PFSK-1 (cell line): ENCODE measurements at regions not wholly inside any gene's neighbourhood (a gene's known extent, or its start where the extent isn't known, plus 50 kb on each side); places are given as distances from the start of the nearest gene placed in this dataset.

Source experiments
- FOXP2 ChIP-seq: optimal IDR thresholded peaks from 2 replicates; pipeline ENCODE3; 2011; ENCODE audit warnings: borderline replicate concordance, control low read depth, inconsistent platforms; ENCODE audit not compliant: insufficient read depth; ENCODE audit errors: extremely low read length, extremely low read depth
- POLR2AphosphoS5 ChIP-seq: IDR thresholded peaks from 2 replicates; pipeline ENCODE4 v1.6.1; 2012; ENCODE audit warnings: low read depth, mild to moderate bottlenecking, control low read depth, low read length, moderate library complexity
- SIN3A ChIP-seq: IDR thresholded peaks from 2 replicates; pipeline ENCODE4 v1.6.1; 2012; ENCODE audit warnings: mild to moderate bottlenecking, low read length, moderate library complexity, borderline replicate concordance; ENCODE audit not compliant: insufficient read depth
- TAF1 ChIP-seq: IDR thresholded peaks from 2 replicates; pipeline ENCODE4 v1.6.1; 2012; ENCODE audit warnings: low read length, control low read depth, borderline replicate concordance; ENCODE audit not compliant: insufficient read depth
- TF ChIP-seq, protein P1 (sequence below), 2 experiments: IDR thresholded peaks; 2 replicates each; pipeline versions ENCODE4 v1.6.1 to v1.8.0; 2011 to 2012; ENCODE audit warnings: low read depth in 2 of 2, low read length in 2 of 2, control low read depth in 1 of 2, inconsistent platforms in 1 of 2, mild to moderate bottlenecking in 1 of 2, moderate library complexity in 1 of 2; ENCODE audit not compliant: insufficient read depth in 1 of 2

DNA sequence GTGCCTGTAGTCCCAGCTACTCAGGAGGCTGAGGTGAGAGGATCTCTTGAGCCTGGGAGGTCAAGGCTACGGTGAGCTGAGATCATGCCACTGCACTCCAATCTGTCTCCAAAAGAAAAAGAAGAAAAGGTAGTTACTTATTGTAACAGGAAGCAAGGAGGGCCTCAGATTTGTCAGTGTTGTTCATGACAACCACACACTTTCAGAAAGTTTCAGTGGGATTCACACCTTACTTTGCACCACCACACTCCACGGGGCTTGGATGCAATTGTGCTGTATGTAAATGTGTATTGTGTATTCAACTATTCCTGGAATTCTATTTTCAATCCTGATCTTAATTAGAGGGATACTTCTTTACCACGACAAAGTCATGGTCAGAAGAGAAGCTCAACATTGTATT, 142.6 kb downstream of the ELOVL4 start:
- TF ChIP-seq SIN3A (no peak), POLR2AphosphoS5 (no peak), TAF1 (no peak), FOXP2 (no peak)
- TF ChIP-seq, protein P1, sequence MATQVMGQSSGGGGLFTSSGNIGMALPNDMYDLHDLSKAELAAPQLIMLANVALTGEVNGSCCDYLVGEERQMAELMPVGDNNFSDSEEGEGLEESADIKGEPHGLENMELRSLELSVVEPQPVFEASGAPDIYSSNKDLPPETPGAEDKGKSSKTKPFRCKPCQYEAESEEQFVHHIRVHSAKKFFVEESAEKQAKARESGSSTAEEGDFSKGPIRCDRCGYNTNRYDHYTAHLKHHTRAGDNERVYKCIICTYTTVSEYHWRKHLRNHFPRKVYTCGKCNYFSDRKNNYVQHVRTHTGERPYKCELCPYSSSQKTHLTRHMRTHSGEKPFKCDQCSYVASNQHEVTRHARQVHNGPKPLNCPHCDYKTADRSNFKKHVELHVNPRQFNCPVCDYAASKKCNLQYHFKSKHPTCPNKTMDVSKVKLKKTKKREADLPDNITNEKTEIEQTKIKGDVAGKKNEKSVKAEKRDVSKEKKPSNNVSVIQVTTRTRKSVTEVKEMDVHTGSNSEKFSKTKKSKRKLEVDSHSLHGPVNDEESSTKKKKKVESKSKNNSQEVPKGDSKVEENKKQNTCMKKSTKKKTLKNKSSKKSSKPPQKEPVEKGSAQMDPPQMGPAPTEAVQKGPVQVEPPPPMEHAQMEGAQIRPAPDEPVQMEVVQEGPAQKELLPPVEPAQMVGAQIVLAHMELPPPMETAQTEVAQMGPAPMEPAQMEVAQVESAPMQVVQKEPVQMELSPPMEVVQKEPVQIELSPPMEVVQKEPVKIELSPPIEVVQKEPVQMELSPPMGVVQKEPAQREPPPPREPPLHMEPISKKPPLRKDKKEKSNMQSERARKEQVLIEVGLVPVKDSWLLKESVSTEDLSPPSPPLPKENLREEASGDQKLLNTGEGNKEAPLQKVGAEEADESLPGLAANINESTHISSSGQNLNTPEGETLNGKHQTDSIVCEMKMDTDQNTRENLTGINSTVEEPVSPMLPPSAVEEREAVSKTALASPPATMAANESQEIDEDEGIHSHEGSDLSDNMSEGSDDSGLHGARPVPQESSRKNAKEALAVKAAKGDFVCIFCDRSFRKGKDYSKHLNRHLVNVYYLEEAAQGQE (IDR thresholded peaks at IDR 0.05; ENCODE audit: insufficient read depth in 1 of 2, low read depth in 2 of 2, low read length in 2 of 2): no peak
